Activated CD8-positive, alpha-beta memory T cell treated with anti-CD3 and anti-CD28 coated beads, Interleukin-2, amount 50 U/mL, for 48 hours (primary cell): ENCODE measurements at regions not wholly inside any gene's neighbourhood (a gene's known extent, or its start where the extent isn't known, plus 50 kb on each side); places are given as distances from the start of the nearest gene placed in this dataset.
A peak's percentile ranks its signal among the peaks of the same experiment; 100 is the strongest.
"Not testable (repeated sequence)": the region's sequence is repeated elsewhere in the genome, so short reads cannot be mapped to it uniquely, and the experiment has no call there.

Experiments
- DNase-seq: peaks from one replicate; pipeline ENCODE4 v3.0.0-alpha.2; 2020

DNA sequence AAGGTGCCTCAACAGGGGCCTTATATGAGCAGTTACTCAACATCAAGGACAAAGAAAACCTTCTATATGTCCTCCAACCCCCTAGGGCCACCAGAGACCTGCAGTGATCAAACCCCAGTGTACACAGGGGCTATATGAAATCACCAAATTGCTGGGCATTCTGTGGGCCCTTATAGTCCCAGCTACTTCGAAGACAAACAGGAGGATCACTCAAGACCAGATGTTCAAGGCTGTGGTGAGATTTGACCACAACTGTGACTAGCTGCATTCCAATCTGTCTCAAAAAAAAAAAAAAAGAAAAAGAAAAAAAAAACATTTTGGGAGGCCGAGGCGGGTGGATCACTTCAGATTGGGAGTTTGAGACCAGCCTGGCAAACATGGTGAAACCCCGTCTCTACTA lies 51.0 kb upstream of the PRB2 start:
- DNase-seq = no peak

DNA sequence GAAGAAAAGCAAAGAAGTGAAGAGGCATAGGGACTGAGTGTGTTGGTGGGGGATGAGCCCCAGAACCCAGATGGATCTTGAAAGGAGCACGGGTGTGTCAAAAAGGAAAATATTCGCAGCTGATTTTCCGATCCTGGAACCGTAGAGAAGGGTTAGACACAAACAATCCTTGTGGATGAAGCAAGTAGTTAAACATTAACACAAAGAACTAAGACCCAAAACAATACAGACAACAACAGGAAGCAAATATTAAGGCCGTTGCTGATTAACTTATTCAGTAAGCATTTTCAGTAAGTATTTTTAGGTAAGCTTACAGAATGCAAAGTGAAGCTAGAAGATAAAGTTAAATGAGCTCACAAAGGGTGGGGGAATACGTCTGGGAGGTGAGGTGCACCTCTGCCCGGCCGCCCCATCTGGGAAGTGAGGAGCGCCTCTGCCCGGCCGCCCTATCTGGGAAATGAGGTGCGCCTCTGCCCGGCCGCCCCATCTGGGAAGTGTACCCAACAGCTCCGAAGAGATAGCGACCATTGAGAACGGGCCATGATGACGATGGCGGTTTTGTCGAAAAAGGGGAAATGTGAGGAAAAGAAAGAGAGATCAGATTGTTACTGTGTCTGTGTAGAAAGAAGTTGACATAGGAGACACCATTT lies 62.8 kb upstream of the PRB2 start:
- DNase-seq = no peak

DNA sequence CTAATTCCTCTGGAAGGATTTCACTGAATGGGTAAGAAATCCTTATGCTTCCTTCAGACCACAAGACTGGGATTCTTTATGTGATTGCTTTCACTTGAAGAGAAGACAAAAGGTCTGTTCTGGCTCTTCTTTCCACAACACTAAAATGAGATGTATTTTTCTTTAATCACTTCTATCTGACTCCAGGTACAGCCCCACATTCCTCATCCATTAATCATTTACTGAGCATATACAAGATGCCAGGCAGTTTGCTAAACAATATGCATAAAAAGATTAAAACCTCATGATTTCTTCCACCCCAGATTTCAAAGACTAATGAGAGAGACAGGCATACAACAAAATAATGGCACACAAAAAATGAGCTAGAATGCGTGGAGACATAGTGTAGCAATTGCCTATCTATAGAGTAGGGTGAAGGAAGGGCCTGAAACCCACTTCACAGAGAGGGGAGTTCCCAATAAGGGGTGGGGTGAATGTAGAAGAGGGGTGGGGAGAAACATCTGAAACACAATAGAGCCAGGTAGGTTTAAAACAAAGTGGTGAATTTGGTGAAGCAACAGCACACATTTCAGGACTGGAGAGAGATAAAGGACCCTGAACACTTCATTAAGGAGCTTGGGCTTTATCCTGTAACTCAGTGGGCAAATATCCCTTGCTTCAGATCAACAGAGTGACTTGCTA lies 65.1 kb upstream of the PRB2 start:
- no peak for DNase-seq

DNA sequence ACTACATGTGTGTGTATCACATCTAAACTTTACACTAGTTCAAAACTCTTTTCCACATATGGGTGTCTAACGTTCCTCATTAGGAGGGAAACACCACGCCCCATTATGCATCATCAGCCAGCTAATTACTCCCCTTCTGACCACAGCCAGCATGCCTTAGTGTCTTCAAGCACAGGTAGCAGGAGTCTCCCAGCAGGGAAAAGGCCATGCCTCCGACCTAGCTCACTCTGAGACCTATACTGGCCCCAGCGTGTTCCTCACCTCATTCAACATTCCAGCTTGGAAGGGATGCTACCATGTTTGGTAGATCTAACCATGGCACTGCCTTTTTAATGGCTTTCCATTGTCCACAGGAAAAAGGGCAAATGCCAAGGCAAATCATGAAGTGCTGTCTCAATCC lies 66.1 kb upstream of the PRB2 start:
- DNase-seq = no peak

DNA sequence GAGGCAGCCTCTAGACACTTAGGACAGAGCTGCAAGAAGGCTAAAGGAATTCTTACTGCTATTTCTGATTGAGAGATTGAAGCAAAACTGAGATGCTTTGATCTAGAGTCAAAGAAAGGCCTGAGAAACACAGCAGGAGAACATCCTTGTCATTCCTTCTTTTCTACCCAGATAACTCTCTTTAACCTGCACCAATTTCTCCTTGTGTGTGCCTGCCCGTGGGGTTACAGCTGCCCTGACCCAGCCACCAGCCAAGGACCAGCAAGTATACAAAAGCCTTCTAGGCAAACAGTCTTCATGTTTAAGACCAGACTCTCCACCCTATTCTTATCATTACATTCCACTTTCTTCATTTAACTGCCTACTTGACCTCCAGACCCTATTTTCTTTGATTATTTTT lies 81.7 kb upstream of the PRB2 start:
- no peak for DNase-seq

DNA sequence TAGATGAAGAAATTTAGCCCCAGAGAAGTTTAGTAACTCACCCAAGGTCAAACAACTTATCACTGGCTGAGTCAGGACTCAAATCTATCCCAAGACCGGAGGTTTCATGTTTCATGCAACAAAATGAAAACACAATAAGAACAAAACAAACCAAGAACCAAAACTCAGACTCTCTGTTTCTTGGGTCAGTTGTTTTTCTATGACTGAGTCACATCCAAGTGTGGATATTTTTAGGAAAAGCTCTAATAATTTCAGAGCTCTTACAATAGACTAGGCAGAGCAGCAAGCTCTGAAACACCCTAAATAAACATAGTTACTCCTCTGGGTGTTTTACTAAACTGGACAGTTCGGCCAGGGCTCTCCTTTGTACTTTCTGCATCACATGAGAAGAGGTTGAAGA lies 87.6 kb upstream of the PRB2 start:
- DNase-seq = no peak

DNA sequence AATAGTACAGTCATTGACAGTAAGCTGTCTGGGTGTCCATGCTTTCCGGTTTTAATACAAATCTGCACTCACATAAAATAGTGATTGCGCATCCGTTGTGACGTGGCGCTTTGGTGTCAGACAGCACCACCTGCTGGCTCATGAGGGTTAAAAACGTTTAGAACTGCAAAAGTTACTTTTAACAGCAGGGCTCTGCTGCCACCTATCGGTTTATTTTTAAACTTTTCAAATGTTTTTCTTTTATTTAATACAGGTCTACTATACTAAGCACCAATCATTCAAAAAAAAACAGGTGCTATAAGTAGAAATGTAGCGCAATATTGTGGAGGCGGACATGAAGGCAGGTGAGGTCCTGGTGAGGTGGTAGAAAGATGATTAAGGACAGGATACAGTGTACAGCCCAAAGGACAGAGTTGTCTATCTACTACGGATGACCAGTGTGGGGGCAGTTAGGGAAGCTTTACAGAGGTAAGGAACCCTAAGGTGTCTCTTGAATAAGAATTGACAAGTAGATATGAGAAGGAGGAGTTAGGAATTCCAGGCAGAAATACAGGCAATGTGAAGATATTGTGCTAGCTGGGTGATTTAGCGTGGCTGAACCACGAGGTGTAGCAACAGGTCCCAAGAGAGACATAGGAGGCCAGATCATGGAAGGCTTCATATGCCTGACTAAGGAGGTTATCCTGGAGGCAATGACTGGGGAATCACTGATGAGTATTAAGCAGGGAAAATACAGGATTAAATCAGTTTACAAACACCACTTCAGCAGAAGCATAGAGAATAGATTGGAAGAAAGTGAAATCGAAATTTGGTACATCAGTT lies 91.5 kb upstream of the PRB2 start:
- peak; percentile 82 for DNase-seq

DNA sequence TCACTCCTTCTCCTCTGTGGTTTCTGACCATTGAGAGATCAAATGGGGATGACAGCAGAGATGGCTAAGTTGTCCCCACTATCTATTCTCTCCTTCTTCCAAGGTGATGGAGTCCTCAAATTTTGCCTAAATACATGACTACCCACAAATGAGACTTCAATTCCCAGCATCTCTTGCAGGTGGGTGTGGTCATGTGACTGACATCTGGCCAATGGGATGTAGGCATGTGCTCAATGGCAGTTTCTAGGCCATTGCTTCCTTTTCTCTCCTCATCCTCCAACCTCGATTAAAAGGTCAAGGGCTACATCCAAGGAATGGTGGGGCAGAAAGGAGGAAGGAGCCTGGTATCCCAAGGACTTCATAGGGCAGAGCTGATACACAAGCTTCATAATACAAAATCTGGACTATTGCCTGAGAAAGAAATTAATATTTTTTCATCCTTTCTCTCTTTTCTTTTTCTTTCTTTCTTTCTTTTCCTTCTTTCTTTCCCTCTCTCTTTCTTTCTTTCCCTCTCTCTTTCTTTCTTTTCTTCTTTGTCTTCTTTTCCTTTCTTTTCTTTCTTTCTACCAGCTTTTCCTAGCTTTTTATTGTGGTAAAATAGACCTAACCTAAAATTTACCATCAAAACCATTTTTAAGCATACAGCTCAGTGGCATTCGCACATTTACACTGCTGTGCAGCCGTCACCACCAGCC lies 100.9 kb upstream of the PRB2 start:
- no peak for DNase-seq

DNA sequence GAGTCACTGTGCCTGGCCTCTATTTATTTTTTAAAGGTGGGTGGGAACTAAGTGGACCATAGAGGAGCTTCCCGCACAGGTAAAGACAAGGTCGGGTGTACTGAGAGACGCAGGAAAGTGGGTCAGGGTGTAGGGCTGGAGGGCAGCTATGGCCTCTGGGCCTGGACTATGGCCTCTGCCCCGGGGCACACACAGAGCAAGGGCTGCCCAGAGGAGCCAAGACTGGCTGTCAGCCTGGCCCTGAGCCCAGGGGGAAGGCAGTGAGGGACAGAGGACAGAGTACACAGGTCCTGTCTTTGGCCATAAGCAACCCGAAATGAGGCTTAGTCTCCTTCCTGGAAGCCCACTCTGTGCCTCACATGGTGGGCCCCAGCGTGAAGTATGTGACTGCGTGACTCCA lies 102.1 kb upstream of the PRB2 start:
- no peak for DNase-seq

DNA sequence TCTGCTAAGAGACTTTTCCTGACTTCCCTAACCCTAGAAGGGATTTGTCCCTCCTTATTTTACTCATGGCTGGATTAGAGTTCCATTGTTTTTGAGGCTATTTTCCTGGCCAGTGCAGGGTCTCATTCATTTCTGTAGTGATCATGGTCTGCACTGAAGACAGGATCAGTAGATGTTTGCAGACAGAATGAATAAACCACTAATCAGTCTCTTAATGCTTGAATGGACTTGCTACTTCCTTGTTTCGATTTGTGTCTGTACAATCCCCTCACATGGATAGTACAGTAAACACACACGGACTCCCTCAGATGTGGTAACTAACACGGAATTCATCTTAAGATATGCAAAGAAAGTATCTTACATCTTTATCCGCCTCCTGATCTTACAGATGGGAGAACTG lies 102.6 kb upstream of the PRB2 start:
- DNase-seq = no peak

DNA sequence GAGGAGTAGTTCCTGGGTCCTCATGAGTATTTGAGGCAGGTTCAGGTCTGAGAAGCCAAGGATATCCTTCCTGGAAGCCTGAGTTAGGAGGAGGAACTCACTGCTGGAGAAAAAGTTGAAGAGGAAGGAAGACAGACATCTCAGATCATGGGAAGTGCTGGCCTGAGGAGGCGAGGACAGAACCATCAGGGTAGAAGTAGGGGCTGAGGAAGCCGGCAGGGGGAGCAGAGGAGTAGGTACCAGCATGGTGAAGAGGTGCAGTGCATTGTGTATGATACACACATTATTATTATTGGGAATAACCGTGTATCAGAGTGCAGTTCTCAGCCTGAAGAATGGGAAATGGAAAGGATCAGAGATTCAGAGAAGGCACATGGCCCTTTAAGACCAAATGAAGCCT lies 103.2 kb upstream of the PRB2 start:
- DNase-seq = not testable (repeated sequence)

DNA sequence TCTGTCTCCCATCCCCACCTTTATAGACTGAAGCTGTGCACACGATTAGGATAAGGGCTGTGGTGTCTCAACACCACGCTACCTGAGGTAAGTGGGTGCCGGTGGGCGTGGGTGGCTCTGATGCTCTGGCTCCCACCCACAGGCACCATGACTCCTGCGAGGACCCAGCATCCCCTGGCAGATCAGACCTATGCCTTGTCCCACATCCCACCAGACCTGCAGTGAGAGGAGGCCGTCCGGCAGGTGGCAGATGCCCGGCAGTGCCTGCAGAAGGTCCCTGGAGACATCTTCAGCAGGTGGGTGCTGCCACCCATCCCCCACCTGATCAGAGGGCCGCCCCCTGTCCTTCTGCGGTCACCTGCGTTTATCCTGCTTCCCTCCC lies 104.4 kb upstream of the PRB2 start:
- no peak for DNase-seq

DNA sequence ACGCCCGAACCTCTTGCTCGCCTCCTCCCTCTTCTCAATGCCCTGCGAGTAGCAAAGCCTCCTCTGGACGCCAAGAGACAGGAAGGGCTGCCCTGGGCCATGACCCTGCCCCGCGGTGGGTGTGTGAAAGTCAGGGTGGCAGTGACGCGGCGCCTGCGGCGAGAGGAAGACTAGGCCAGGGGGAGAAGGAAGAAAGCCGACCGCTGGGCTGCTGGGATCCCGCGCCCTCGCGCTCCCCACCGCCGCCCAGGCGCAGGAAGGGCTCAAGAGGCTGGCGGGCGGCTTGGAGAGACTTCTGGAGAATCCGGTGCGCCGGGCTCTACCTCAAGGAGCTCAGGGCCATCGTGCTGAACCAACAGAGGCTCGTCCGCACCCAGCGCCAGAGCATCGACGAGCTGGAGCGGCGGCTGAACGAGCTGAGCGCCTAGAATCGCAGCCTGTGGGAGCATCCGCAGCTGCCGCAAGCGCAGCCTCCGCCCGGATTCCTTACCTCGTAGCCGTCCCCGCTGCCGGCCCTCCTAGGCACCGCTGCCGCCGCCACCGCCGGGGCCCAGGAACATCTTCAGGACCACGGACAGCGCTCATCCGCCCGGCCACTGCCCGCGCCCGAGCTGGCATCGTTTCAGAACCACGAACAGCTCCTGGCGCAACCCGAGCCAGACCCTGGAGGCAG lies 105.0 kb upstream of the PRB2 start:
- DNase-seq = peak; percentile 96

DNA sequence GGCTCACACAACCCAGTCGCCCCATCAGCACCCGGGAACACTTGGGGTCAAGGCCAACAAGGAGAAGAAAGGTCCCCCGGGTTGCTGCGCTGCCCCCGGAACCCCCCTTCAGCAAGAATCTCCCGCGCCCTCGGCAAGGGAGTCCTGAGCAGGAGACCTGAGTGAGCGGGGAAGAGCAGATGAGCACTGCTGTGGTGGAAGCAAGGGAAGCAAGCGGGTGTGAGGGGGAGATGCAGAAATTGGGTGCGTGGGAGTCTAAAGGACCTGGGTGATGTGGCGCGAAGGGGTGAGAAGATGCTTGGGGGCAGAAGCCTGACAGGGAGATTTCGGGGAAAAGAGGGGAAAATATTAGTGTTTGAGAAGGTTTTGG lies 105.5 kb upstream of the PRB2 start:
- DNase-seq = no peak

DNA sequence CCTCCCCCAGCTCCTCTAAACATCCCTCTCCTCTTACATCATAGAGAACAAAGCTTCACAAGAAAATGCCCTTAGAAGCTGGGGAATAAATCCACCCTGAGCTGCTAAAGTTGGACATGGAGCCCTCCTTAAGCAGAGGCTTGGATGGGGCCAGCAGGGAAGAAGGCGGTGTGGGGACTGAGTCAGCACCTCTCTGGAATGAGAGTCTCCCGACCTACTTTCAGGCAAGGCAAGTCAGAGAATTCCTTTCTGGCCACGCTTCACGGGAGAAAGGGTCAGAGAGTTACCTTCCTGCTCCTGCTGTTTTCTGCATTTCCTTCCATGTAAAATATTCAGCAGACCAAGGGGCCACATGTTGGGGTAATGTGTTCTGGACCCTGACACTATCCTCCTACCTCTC lies 113.3 kb upstream of the PRB2 start:
- DNase-seq = no peak

DNA sequence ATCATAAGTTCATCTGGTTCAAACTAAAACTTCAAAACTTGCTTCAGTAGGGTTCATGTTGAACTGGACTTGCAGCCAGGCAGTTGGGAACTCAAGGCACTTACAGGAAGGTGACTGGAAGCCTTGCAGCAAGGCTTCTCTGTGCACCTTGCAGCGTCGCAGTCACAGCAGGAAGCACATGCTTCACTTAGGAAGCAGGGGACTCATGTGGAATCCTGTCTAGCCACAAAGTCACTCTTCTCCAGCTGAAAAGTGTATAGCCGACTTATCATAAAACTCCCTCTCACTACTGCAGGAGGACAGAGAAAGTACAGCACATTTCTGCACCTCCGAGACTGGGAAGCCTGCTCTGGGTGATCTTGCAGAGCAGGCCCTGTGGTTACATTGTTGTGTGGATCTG lies 114.0 kb upstream of the PRB2 start:
- no peak for DNase-seq

DNA sequence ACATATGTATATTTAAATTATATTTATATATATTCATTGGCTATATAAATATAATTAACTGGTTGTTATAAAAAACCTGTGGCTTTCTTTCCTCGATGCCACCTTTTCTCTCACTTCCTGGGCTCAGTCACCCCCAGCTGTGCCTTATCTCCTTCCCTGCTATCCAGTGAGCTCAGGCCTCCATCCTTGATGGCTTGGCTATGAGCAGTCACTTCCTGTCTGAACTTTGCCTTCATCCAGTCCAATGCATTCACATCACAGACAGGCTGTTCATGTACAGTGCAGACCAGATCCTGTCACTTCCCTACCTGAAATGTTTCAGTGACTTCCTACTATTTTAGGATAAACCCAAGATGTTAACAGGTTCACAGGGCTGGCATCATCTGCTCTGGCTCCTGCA lies 115.3 kb upstream of the PRB2 start:
- no peak for DNase-seq

DNA sequence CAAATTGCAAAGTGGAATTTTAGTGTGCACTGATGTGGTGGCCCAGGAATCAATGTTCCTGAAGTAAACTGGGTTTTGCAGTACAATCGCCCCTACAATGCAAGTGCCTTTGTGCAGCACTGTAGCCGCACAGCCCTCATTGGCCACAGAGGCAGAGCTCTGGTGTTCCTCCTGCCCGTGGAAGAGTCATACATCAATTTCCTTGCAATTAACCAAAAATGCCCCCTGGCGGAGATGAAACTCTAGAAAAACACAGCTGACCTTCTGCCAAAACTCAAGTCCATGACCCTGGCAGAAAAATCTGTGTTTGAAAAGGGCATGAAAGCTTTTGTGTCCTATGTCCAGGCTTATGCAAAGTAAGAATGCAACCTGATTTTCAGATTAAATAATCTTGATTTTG lies 117.9 kb upstream of the PRB2 start:
- no peak for DNase-seq

DNA sequence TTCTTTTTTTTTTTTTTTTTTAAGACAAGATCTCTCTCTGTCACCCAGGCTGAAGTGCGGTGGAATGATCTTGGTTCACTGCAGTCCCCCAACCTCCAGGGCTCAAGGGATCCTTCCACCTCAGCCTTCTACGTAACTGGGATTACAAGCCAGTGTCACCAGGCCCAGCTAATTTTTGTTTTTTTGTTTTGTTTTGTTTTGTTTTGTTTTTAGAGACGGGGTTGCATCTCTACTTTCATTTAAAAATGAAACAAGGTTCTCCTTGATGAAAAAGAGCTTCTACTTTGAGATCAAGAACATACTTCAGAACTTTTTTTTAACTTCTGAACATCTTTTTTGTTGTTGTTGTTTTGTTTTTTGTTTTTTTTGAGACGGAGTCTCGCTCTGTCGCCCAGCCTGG lies 121.7 kb upstream of the PRB2 start:
- no peak for DNase-seq

DNA sequence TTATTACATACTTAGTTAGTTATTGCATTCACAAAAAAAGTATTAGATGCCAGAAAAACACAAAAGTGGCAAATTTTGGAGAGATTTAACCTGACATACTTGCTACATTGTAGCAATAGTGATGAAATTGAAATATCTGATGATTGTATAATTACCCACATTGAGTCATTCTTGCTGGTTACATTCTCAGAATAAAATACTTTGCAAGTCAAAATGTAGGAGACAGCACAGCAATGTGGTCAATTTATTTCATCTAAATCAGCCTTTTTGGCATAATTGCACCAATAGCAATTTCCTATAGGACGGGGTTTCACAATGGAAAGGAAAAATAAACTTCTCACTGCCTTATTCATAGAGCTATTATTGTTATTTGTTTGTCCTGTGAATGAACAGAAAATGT lies 125.0 kb upstream of the ETV6 start:
- DNase-seq = no peak

DNA sequence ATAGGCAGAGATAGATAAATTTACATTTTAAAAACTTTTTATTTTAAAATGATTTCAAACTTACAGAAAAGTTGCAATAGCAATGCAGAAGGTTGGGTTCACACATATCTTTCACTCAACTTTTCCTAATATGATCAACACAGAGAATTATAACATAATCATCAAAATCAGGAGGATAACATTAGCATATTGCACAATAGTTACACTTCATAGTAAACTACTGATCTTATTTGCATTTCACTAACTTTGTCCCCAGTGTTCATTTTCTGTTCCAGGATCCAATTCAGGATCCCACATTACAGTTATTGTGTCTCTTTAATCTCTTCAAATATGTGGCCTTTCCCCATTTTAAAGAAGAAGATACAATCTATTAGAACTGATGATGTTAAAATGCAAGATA lies 115.4 kb upstream of the ETV6 start:
- DNase-seq = no peak

DNA sequence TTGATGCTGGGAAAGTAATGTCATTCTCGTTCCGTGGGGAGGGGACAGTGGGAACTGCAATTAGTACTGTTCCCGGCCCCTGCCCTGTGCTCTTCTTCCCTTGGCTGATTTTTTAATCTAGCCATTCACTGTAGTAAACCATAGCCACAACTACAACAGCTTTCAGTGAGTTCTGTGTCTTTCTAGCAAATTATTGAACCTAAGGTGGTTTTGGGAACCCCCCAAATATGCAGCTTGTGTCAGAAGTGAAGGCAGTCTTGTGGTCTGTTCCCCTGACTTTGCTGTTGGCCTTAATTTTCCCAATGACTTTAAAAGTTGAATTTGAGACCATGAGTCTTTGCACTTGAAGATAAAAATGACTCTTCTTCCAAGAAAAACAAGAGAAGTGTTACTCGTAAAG lies 114.3 kb upstream of the ETV6 start:
- no peak for DNase-seq

DNA sequence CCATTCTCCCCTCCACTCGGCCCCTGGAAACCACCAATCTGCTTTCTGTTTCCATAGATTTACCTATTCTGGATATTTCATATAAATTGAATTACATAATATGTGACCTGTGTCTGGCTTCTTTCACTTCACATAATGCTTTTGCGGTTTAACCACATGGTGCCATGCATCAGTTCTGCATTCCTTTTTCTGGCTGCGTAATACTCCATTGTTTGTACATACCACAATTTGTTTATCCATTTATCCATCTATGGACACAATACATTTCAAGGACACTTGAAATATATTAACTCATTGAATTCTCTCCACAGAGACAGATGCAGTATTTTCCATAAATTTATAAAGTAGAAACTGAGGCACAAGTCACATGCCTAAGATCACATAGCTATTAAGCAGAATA lies 110.3 kb upstream of the ETV6 start:
- DNase-seq = no peak
